HEK293T (cell line): ENCODE measurements at regions not wholly inside any gene's neighbourhood (a gene's known extent, or its start where the extent isn't known, plus 50 kb on each side); places are given as distances from the start of the nearest gene placed in this dataset.

Experiments
- ARNT ChIP-seq: fragments of 450-650 bp; IDR thresholded peaks from 2 replicates; pipeline ENCODE4 v1.6.1; 2017; ENCODE audit warnings: mild to moderate bottlenecking
- BHLHE40 ChIP-seq: fragments of 450-650 bp; IDR thresholded peaks from 2 replicates; pipeline ENCODE4 v1.6.1; 2016; ENCODE audit warnings: mild to moderate bottlenecking, moderate library complexity, borderline replicate concordance
- CTBP1 ChIP-seq: fragments of 450-650 bp; IDR thresholded peaks from 2 replicates; pipeline ENCODE4 v1.6.1; 2016; ENCODE audit warnings: borderline replicate concordance
- ELF4 ChIP-seq: fragments of 450-650 bp; IDR thresholded peaks from 2 replicates; pipeline ENCODE4 v1.6.1; 2017; ENCODE audit warnings: antibody characterized with exemption
- FOXK2 ChIP-seq: fragments of 450-650 bp; IDR thresholded peaks from 2 replicates; pipeline ENCODE4 v1.6.1; 2016; ENCODE audit warnings: mild to moderate bottlenecking
- FOXM1 ChIP-seq: fragments of 450-650 bp; IDR thresholded peaks from 2 replicates; pipeline ENCODE4 v1.6.1; 2017; ENCODE audit warnings: mild to moderate bottlenecking, borderline replicate concordance
- HDGF ChIP-seq: fragments of 450-650 bp; IDR thresholded peaks from 2 replicates; pipeline ENCODE4 v1.6.1; 2017; ENCODE audit warnings: antibody characterized with exemption, borderline replicate concordance
- L3MBTL2 ChIP-seq: fragments of 450-650 bp; conservative IDR thresholded peaks from 2 replicates; pipeline ENCODE4 v1.6.1; 2016; ENCODE audit warnings: mild to moderate bottlenecking
- NFRKB ChIP-seq: fragments of 450-650 bp; IDR thresholded peaks from 2 replicates; pipeline ENCODE4 v1.6.1; 2016; ENCODE audit warnings: mild to moderate bottlenecking, moderate library complexity
- SUZ12 ChIP-seq: fragments of 450-650 bp; IDR thresholded peaks from 2 replicates; pipeline ENCODE4 v1.6.1; 2016; ENCODE audit warnings: mild to moderate bottlenecking
- ZNF384 ChIP-seq: fragments of 450-650 bp; IDR thresholded peaks from 2 replicates; pipeline ENCODE4 v1.6.1; 2016
- TF ChIP-seq, protein P1 (sequence below): fragments of 450-650 bp; IDR thresholded peaks from 2 replicates; pipeline ENCODE4 v1.6.1; 2016

DNA sequence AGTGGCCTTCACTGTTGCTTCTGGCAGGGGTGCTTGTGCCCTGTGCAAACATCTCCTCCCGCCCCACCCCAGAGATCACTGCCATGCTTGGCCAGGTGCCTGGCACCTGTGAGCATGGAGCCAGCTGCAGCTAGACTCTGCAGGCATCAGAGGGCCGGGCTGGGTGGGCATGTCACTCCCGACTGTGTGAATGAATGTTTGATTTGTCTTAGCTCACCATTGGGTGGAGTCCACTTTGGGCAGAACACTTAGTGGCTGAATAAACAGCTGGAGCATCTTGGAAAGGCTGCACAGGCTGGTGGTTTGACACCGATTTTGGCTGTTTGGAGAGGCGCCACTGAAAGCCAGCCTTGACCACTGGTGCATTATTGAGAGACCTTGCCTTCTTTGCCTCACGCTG is 267.3 kb downstream of the DLEU7 start:
- TF ChIP-seq FOXM1 = no peak
- TF ChIP-seq CTBP1 = no peak
- TF ChIP-seq NFRKB = no peak
- TF ChIP-seq L3MBTL2 = no peak
- no peak for TF ChIP-seq SUZ12
- TF ChIP-seq ELF4 = no peak
- TF ChIP-seq ARNT = no peak
- TF ChIP-seq, protein P1, sequence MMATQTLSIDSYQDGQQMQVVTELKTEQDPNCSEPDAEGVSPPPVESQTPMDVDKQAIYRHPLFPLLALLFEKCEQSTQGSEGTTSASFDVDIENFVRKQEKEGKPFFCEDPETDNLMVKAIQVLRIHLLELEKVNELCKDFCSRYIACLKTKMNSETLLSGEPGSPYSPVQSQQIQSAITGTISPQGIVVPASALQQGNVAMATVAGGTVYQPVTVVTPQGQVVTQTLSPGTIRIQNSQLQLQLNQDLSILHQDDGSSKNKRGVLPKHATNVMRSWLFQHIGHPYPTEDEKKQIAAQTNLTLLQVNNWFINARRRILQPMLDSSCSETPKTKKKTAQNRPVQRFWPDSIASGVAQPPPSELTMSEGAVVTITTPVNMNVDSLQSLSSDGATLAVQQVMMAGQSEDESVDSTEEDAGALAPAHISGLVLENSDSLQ = no peak
- no peak for TF ChIP-seq ZNF384
- TF ChIP-seq BHLHE40 = no peak
- TF ChIP-seq FOXK2 = no peak
- TF ChIP-seq HDGF = no peak
